HEK293 (cell line): ENCODE measurements at regions not wholly inside any gene's neighbourhood (a gene's known extent, or its start where the extent isn't known, plus 50 kb on each side); places are given as distances from the start of the nearest gene placed in this dataset.

Experiments used
- CTCF ChIP-seq: fragments of 450-650 bp; formaldehyde crosslinking; IDR thresholded peaks from 2 replicates; pipeline ENCODE4 v1.5.1; 2016; ENCODE audit warnings: missing biosample characterization, missing genetic modification characterization
- GLIS1 ChIP-seq: fragments of 450-650 bp; formaldehyde crosslinking; IDR thresholded peaks from 2 replicates; pipeline ENCODE4 v1.5.1; 2016; ENCODE audit warnings: missing biosample characterization, missing genetic modification characterization
- MYNN ChIP-seq: fragments of 450-650 bp; formaldehyde crosslinking; IDR thresholded peaks from 2 replicates; pipeline ENCODE4 v1.5.1; 2016; ENCODE audit warnings: missing biosample characterization, missing genetic modification characterization, borderline replicate concordance
- PBX3 ChIP-seq: sonication (generic); formaldehyde crosslinking; IDR thresholded peaks from 2 replicates; pipeline ENCODE4 v1.8.1; 2022; ENCODE audit warnings: mild to moderate bottlenecking, moderate library complexity, missing genetic modification reagents
- PRDM6 ChIP-seq: fragments of 450-650 bp; formaldehyde crosslinking; IDR thresholded peaks from 2 replicates; pipeline ENCODE4 v1.5.1; 2017; ENCODE audit warnings: missing biosample characterization, missing genetic modification characterization
- REST ChIP-seq: fragments of 450-650 bp; formaldehyde crosslinking; IDR thresholded peaks from 2 replicates; pipeline ENCODE4 v1.5.1; 2016; ENCODE audit warnings: missing biosample characterization, missing genetic modification characterization
- ZNF184 ChIP-seq: fragments of 450-650 bp; IDR thresholded peaks from 2 replicates; pipeline ENCODE4 v1.5.1; 2018; ENCODE audit warnings: missing biosample characterization, mild to moderate bottlenecking, missing genetic modification characterization
- ZNF561 ChIP-seq: fragments of 450-650 bp; IDR thresholded peaks from 2 replicates; pipeline ENCODE4 v1.5.1; 2018; ENCODE audit warnings: missing biosample characterization, missing genetic modification characterization, borderline replicate concordance
- ZNF624 ChIP-seq: fragments of 450-650 bp; formaldehyde crosslinking; IDR thresholded peaks from 2 replicates; pipeline ENCODE4 v1.5.1; 2017; ENCODE audit warnings: missing biosample characterization, missing genetic modification characterization
- ZNF837 ChIP-seq: fragments of 450-650 bp; formaldehyde crosslinking; IDR thresholded peaks from 2 replicates; pipeline ENCODE4 v1.5.1; 2016; ENCODE audit warnings: missing biosample characterization, missing genetic modification characterization
- TF ChIP-seq, protein P1 (sequence below): IDR thresholded peaks from 2 replicates; pipeline ENCODE4 v1.6.1; 2011; ENCODE audit warnings: mild to moderate bottlenecking, low read depth, low read length, borderline replicate concordance
- TF ChIP-seq, protein P2 (sequence below): fragments of 450-650 bp; formaldehyde crosslinking; IDR thresholded peaks from 2 replicates; pipeline ENCODE4 v1.5.1; 2016; ENCODE audit warnings: missing biosample characterization, missing genetic modification characterization

GRCh38 chr14:35978561-35978960 lies 152.4 kb downstream of the BRMS1L start:
- TF ChIP-seq, protein P1, sequence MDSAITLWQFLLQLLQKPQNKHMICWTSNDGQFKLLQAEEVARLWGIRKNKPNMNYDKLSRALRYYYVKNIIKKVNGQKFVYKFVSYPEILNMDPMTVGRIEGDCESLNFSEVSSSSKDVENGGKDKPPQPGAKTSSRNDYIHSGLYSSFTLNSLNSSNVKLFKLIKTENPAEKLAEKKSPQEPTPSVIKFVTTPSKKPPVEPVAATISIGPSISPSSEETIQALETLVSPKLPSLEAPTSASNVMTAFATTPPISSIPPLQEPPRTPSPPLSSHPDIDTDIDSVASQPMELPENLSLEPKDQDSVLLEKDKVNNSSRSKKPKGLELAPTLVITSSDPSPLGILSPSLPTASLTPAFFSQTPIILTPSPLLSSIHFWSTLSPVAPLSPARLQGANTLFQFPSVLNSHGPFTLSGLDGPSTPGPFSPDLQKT: no peak
- TF ChIP-seq CTCF (tag by site-specific recombination) (no peak), PBX3 (no peak), ZNF561 (tag by site-specific recombination) (no peak), ZNF624 (tag by site-specific recombination) (no peak), ZNF184 (tag by site-specific recombination) (no peak), MYNN (tag by site-specific recombination) (no peak), GLIS1 (tag by site-specific recombination) (no peak), REST (tag by site-specific recombination) (no peak), ZNF837 (tag by site-specific recombination) (no peak), PRDM6 (tag by site-specific recombination) (no peak)
- TF ChIP-seq, protein P2, sequence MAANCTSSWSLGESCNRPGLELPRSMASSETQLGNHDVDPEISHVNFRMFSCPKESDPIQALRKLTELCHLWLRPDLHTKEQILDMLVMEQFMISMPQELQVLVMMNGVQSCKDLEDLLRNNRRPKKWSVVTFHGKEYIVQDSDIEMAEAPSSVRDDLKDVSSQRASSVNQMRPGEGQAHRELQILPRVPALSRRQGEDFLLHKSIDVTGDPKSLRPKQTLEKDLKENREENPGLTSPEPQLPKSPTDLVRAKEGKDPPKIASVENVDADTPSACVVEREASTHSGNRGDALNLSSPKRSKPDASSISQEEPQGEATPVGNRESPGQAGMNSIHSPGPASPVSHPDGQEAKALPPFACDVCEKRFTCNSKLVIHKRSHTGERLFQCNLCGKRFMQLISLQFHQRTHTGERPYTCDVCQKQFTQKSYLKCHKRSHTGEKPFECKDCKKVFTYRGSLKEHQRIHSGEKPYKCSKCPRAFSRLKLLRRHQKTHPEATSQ: no peak
